ENCODE measurements at regions not wholly inside any gene's neighbourhood (a gene's known extent, or its start where the extent isn't known, plus 50 kb on each side); places are given as distances from the start of the nearest gene placed in this dataset.

- Histone ChIP-seq H3K9me3 (no peaks in the 10 kb centered on the region), H3K27me3 (no peaks in the 10 kb centered on the region), H3K27ac (no peak overlapping the region), H3K4me3 (no peak overlapping the region), H3K4me1 (no peaks in the 10 kb centered on the region), H3K36me3 (no peaks in the 10 kb centered on the region)
- DNase-seq, result no peak
- TF ChIP-seq CTCF (IDR thresholded peaks at IDR 0.05), result no peak
- intact Hi-C loops (cut with DNase I), result no loop called here
- ATAC-seq, result no peak
Measured at GRCh38 chr4:64598066-64598465, 188.8 kb upstream of the TECRL start.

GRCh38 chr4:64594723-64595122 is 185.5 kb upstream of the TECRL start:
- ATAC-seq, result no peak
- TF ChIP-seq CTCF (IDR thresholded peaks at IDR 0.05), result no peak
- no peaks in the 10 kb centered on the region for H3K4me1 ChIP-seq
- no peak overlapping the region for H3K4me3 ChIP-seq
- no peaks in the 10 kb centered on the region for H3K27me3 ChIP-seq
- no peaks in the 10 kb centered on the region for H3K9me3 ChIP-seq
- DNase-seq, result no peak
- no peaks in the 10 kb centered on the region for H3K36me3 ChIP-seq
- no peak overlapping the region for H3K27ac ChIP-seq
- intact Hi-C loops (cut with DNase I), result no loop called here

- Histone ChIP-seq H3K36me3 (no peaks in the 10 kb centered on the region), H3K4me3 (no peak overlapping the region), H3K9me3 (no peaks in the 10 kb centered on the region), H3K27ac (no peak overlapping the region), H3K27me3 (no peaks in the 10 kb centered on the region), H3K4me1 (no peaks in the 10 kb centered on the region)
- intact Hi-C loops (cut with DNase I), result no loop called here
- no peak for DNase-seq
- no peak for TF ChIP-seq CTCF (IDR thresholded peaks at IDR 0.05)
- ATAC-seq, result no peak
Measured at GRCh38 chr4:64588507-64588906, 179.3 kb upstream of the TECRL start.

GRCh38 chr4:64584981-64585557 is 175.8 kb upstream of the TECRL start:
- Histone ChIP-seq H3K4me3 (no peak overlapping the region), H3K9me3 (no peaks in the 10 kb centered on the region), H3K4me1 (no peaks in the 10 kb centered on the region), H3K27ac (no peak overlapping the region), H3K36me3 (no peaks in the 10 kb centered on the region), H3K27me3 (no peaks in the 10 kb centered on the region)
- DNase-seq (no peak), ATAC-seq (no peak)
- intact Hi-C loops (cut with DNase I), result no loop called here
- TF ChIP-seq CTCF (IDR thresholded peaks at IDR 0.05), result peak; percentile 60

GRCh38 chr4:64584125-64584524 is 174.9 kb upstream of the TECRL start:
- H3K36me3 ChIP-seq, result no peaks in the 10 kb centered on the region
- no peak for TF ChIP-seq CTCF (IDR thresholded peaks at IDR 0.05)
- intact Hi-C loops (cut with DNase I), result no loop called here
- DNase-seq (no peak), ATAC-seq (no peak)
- no peaks in the 10 kb centered on the region for H3K4me1 ChIP-seq
- H3K27ac ChIP-seq, result no peak overlapping the region
- H3K27me3 ChIP-seq, result no peaks in the 10 kb centered on the region
- no peaks in the 10 kb centered on the region for H3K9me3 ChIP-seq
- no peak overlapping the region for H3K4me3 ChIP-seq

GRCh38 chr4:64582492-64582891 is 173.2 kb upstream of the TECRL start:
- intact Hi-C loops (cut with DNase I), result no loop called here
- DNase-seq (no peak), ATAC-seq (no peak)
- TF ChIP-seq CTCF (IDR thresholded peaks at IDR 0.05), result no peak
- Histone ChIP-seq H3K4me1 (no peaks in the 10 kb centered on the region), H3K9me3 (no peaks in the 10 kb centered on the region), H3K4me3 (no peak overlapping the region), H3K27ac (no peak overlapping the region), H3K27me3 (no peaks in the 10 kb centered on the region), H3K36me3 (no peaks in the 10 kb centered on the region)

Data from upper lobe of right lung (tissue), 1 donor.